ENCODE measurements at regions not wholly inside any gene's neighbourhood (a gene's known extent, or its start where the extent isn't known, plus 50 kb on each side); places are given as distances from the start of the nearest gene placed in this dataset.

- Histone ChIP-seq H3K9me3 (no peaks in the 10 kb centered on the region), H3K36me3 (no peaks in the 10 kb centered on the region), H3K4me1 (no peaks in the 10 kb centered on the region), H3K4me3 (no peak overlapping the region), H3K27ac (no peak overlapping the region), H3K27me3 (no peaks in the 10 kb centered on the region)
- 50 to 80% (median 57%) methylated on average over 1 of the region's 1 CpG for WGBS, 5 donors
- TF ChIP-seq POLR2AphosphoS5 (IDR thresholded peaks at IDR 0.05) (no peak), POLR2A (IDR thresholded peaks at IDR 0.05) (no peak), CTCF (IDR thresholded peaks at IDR 0.05) (no peak), EP300 (IDR thresholded peaks at IDR 0.05) (no peak)
- intact Hi-C loops (cut with DNase I; ENCODE audit: low total_unique reads), result no loop called here
- no peak for DNase-seq
These were observed 56.9 kb upstream of the LHCGR start for GRCh38 chr2:48812416-48812815.

GRCh38 chr2:48808311-48808710, 52.8 kb upstream of the LHCGR start:
- Histone ChIP-seq H3K4me3 (no peak overlapping the region), H3K27ac (no peak overlapping the region), H3K27me3 (no peaks in the 10 kb centered on the region), H3K4me1 (no peaks in the 10 kb centered on the region), H3K9me3 (no peaks in the 10 kb centered on the region), H3K36me3 (no peaks in the 10 kb centered on the region)
- TF ChIP-seq EP300 (IDR thresholded peaks at IDR 0.05) (no peak), POLR2AphosphoS5 (IDR thresholded peaks at IDR 0.05) (no peak), POLR2A (IDR thresholded peaks at IDR 0.05) (no peak), CTCF (IDR thresholded peaks at IDR 0.05) (no peak)
- no peak for DNase-seq
- intact Hi-C loops (cut with DNase I; ENCODE audit: low total_unique reads), result no loop called here
- 78 to 95% (median 90%) methylated on average over 1 of the region's 1 CpG for WGBS, 5 donors

All from stomach (tissue), 8 donors.